H1 (cell line): ENCODE measurements at regions not wholly inside any gene's neighbourhood (a gene's known extent, or its start where the extent isn't known, plus 50 kb on each side); places are given as distances from the start of the nearest gene placed in this dataset.

Experiments used
- CTCF ChIA-PET: fragments of 300-600 bp; sonication (Branson Sonifier 250); formaldehyde crosslinking; loops from one replicate; lab custom pipeline; 2021; ENCODE audit not compliant: partially characterized antibody; lab: Charles Lee
- POLR2A ChIA-PET: fragments of 300-600 bp; sonication (Branson Sonifier 250); formaldehyde crosslinking; loops from one replicate; lab custom pipeline; 2021; ENCODE audit warnings: inconsistent platforms; ENCODE audit not compliant: partially characterized antibody; lab: Charles Lee
- DNase-seq, 2 experiments: peaks; one replicate each; pipeline versions ENCODE4 v3.0.0 to v3.0.0-alpha.2; 2010 to 2022; ENCODE audit warnings: low spot score in 2 of 2, low read depth in 1 of 2, mixed read lengths in 1 of 2
- FAIRE-seq: peaks from 2 replicates; lab custom pipeline; 2011; peaks lifted over from hg19 to GRCh38; lab: Jason Lieb, UNC
- H2AFZ ChIP-seq: 2 replicates; pipeline ENCODE4 v1.8.1; 2012; ENCODE audit warnings: low read length, inconsistent platforms
- H2AK5ac ChIP-seq: 2 replicates; pipeline ENCODE4 v1.6.1; 2013; ENCODE audit warnings: low read depth, low read length
- H2BK120ac ChIP-seq: replicated peaks from 2 replicates; pipeline ENCODE3; 2013; ENCODE audit warnings: low read depth, low read length, inconsistent platforms
- H2BK12ac ChIP-seq: 2 replicates; pipeline ENCODE4 v1.6.1; 2013; ENCODE audit warnings: low read depth, low read length
- H2BK15ac ChIP-seq: 2 replicates; pipeline ENCODE4 v1.6.1; 2013; ENCODE audit warnings: low read length
- H2BK20ac ChIP-seq: 2 replicates; pipeline ENCODE4 v1.6.1; 2013; ENCODE audit warnings: low read length
- H2BK5ac ChIP-seq: 2 replicates; pipeline ENCODE4 v1.6.1; 2013; ENCODE audit warnings: low read depth, low read length
- H3K14ac ChIP-seq: 2 replicates; pipeline ENCODE4 v1.6.1; 2013; ENCODE audit warnings: inconsistent platforms; ENCODE audit not compliant: insufficient read length
- H3K18ac ChIP-seq: 2 replicates; pipeline ENCODE4 v1.6.1; 2013; ENCODE audit warnings: low read length; ENCODE audit errors: extremely low read depth
- H3K23ac ChIP-seq: 2 replicates; pipeline ENCODE4 v1.6.1; 2013; ENCODE audit warnings: inconsistent platforms; ENCODE audit not compliant: insufficient read length
- H3K23me2 ChIP-seq: 2 replicates; pipeline ENCODE4 v1.6.1; 2013; ENCODE audit warnings: low read depth, low read length
- H3K27ac ChIP-seq: 2 replicates; pipeline ENCODE4 v1.6.1; 2011; ENCODE audit warnings: low read depth, low read length, inconsistent platforms
- H3K27me3 ChIP-seq, 4 experiments: replicated peaks in 1 of 4; 1 replicate in 1 of 4; 2 replicates in 3 of 4; pipeline versions ENCODE4 v1.6.1 to v1.8.1; 2011 to 2013; ENCODE audit warnings: low read length in 3 of 4, mild to moderate bottlenecking in 3 of 4, inconsistent platforms in 2 of 4, mixed read lengths in 2 of 4, moderate library complexity in 1 of 4; ENCODE audit not compliant: control insufficient read depth in 3 of 4, insufficient read depth in 3 of 4; ENCODE audit errors: extremely low read depth in 1 of 4
- H3K36me3 ChIP-seq, 4 experiments: 2 replicates each; pipeline versions ENCODE4 v1.6.1 to v1.8.1; 2011 to 2013; ENCODE audit warnings: mild to moderate bottlenecking in 4 of 4, low read length in 3 of 4, moderate library complexity in 2 of 4, control low read depth in 1 of 4, inconsistent platforms in 1 of 4; ENCODE audit not compliant: insufficient read depth in 4 of 4, control insufficient read depth in 2 of 4
- H3K4ac ChIP-seq: replicated peaks from 2 replicates; pipeline ENCODE3; 2013; ENCODE audit warnings: low read length, low read depth, mixed read lengths, inconsistent platforms; ENCODE audit not compliant: insufficient read length
- H3K4me1 ChIP-seq, 4 experiments: replicated peaks in 1 of 4; 1 replicate in 1 of 4; 2 replicates in 3 of 4; pipeline versions ENCODE4 v1.6.1 to v1.8.1; 2011 to 2013; ENCODE audit warnings: low read length in 3 of 4, inconsistent platforms in 2 of 4, mixed read lengths in 1 of 4; ENCODE audit not compliant: insufficient read depth in 4 of 4, control insufficient read depth in 3 of 4
- H3K4me2 ChIP-seq, 2 experiments: 2 replicates each; pipeline versions ENCODE4 v1.6.1 to v1.8.1; 2011 to 2013; ENCODE audit warnings: low read depth in 2 of 2, low read length in 2 of 2, control low read depth in 1 of 2, inconsistent platforms in 1 of 2, mild to moderate bottlenecking in 1 of 2; ENCODE audit not compliant: insufficient read depth in 1 of 2
- H3K4me3 ChIP-seq, 4 experiments: fragments of 200-600, 300-600 bp in 1 of 4; sonication (generic), shearing (Covaris generic), sonication (Bioruptor Twin) in 1 of 4; 2 replicates each; pipeline versions ENCODE4 v1.5.1 to v1.8.1; 2011 to 2016; ENCODE audit warnings: low read length in 4 of 4, low read depth in 3 of 4, control low read depth in 2 of 4, inconsistent platforms in 2 of 4, mild to moderate bottlenecking in 2 of 4, mixed read lengths in 1 of 4, moderate library complexity in 1 of 4; ENCODE audit not compliant: insufficient read depth in 2 of 4; ENCODE audit errors: extremely low read depth in 1 of 4
- H3K56ac ChIP-seq: replicated peaks from 2 replicates; pipeline ENCODE3; 2013; ENCODE audit warnings: low read depth, mild to moderate bottlenecking, mixed read lengths, low read length, inconsistent platforms; ENCODE audit not compliant: insufficient read length
- H3K79me1 ChIP-seq: 2 replicates; pipeline ENCODE4 v1.6.1; 2013; ENCODE audit warnings: low read depth, low read length, control low read depth
- H3K79me2 ChIP-seq, 2 experiments: 2 replicates each; pipeline versions ENCODE4 v1.6.1 to v1.8.1; 2012 to 2013; ENCODE audit warnings: low read length in 2 of 2, mild to moderate bottlenecking in 2 of 2, inconsistent platforms in 1 of 2; ENCODE audit not compliant: insufficient read depth in 2 of 2, control insufficient read depth in 1 of 2
- H3K9ac ChIP-seq, 4 experiments: replicated peaks in 1 of 4; 1 replicate in 1 of 4; 2 replicates in 3 of 4; pipeline versions ENCODE4 v1.6.1 to v1.8.1; 2011 to 2013; ENCODE audit warnings: low read depth in 3 of 4, low read length in 3 of 4, control low read depth in 2 of 4, mild to moderate bottlenecking in 2 of 4, moderate library complexity in 2 of 4, inconsistent platforms in 1 of 4; ENCODE audit errors: extremely low read depth in 1 of 4
- H3K9me3 ChIP-seq, 2 experiments: 2 replicates each; pipeline versions ENCODE4 v1.6.1 to v1.8.1; 2012 to 2013; ENCODE audit warnings: mild to moderate bottlenecking in 2 of 2, moderate library complexity in 2 of 2, control low read depth in 1 of 2, inconsistent platforms in 1 of 2, low read depth in 1 of 2, low read length in 1 of 2, mixed read lengths in 1 of 2; ENCODE audit not compliant: insufficient read depth in 2 of 2
- H4K20me1 ChIP-seq, 2 experiments: replicated peaks in 1 of 2; 2 replicates each; pipeline versions ENCODE3 to v1.8.1; 2011 to 2013; ENCODE audit warnings: inconsistent platforms in 2 of 2, low read length in 2 of 2, mild to moderate bottlenecking in 1 of 2; ENCODE audit not compliant: insufficient read depth in 2 of 2, control insufficient read depth in 1 of 2
- H4K5ac ChIP-seq: 2 replicates; pipeline ENCODE4 v1.6.1; 2013; ENCODE audit warnings: low read length, low read depth, mixed read lengths, inconsistent platforms; ENCODE audit not compliant: insufficient read length
- H4K8ac ChIP-seq: 2 replicates; pipeline ENCODE4 v1.8.0; 2013; ENCODE audit warnings: mild to moderate bottlenecking, moderate library complexity, low read length, inconsistent platforms; ENCODE audit not compliant: insufficient read depth; ENCODE audit errors: extremely low read depth
- H4K91ac ChIP-seq: replicated peaks from 2 replicates; pipeline ENCODE3; 2013; ENCODE audit warnings: low read length, mixed read lengths, inconsistent platforms; ENCODE audit not compliant: insufficient read length
- ASH2L ChIP-seq: fragments of 200-600, 300-600 bp; sonication (generic); IDR thresholded peaks from one replicate; pipeline ENCODE4 v1.7.1; 2017; ENCODE audit warnings: low read length
- CTCF ChIP-seq, 3 experiments: IDR thresholded peaks; 1 replicate in 2 of 3; 2 replicates in 1 of 3; pipeline versions ENCODE4 v1.5.1 to v1.6.1; 2011; ENCODE audit warnings: low read length in 3 of 3, mild to moderate bottlenecking in 3 of 3, inconsistent platforms in 2 of 3, low read depth in 1 of 3, moderate library complexity in 1 of 3; ENCODE audit not compliant: insufficient read depth in 1 of 3; ENCODE audit errors: control extremely low read depth in 1 of 3
- JUN ChIP-seq: IDR thresholded peaks from 2 replicates; pipeline ENCODE4 v1.6.1; 2011; ENCODE audit warnings: low read depth, mild to moderate bottlenecking, improper control_type of control experiment, low read length
- JUND ChIP-seq: IDR thresholded peaks from 2 replicates; pipeline ENCODE4 v1.6.1; 2011; ENCODE audit warnings: mild to moderate bottlenecking, improper control_type of control experiment, low read length
- NANOG ChIP-seq: IDR thresholded peaks from 2 replicates; pipeline ENCODE4 v1.6.1; 2011; ENCODE audit warnings: low read length, low read depth, mild to moderate bottlenecking, inconsistent platforms; ENCODE audit not compliant: insufficient read depth, poor library complexity, severe bottlenecking
- POLR2A ChIP-seq, 2 experiments: IDR thresholded peaks; 1 replicate in 1 of 2; 2 replicates in 1 of 2; pipeline ENCODE4 v1.6.1; 2011; ENCODE audit warnings: low read depth in 2 of 2, low read length in 2 of 2, mild to moderate bottlenecking in 2 of 2; ENCODE audit errors: control extremely low read depth in 1 of 2
- RAD21 ChIP-seq, 2 experiments: IDR thresholded peaks in 1 of 2; conservative IDR thresholded peaks in 1 of 2; 2 replicates each; pipeline ENCODE4 v1.6.1; 2011; ENCODE audit warnings: low read depth in 2 of 2, low read length in 2 of 2, improper control_type of control experiment in 1 of 2, inconsistent platforms in 1 of 2, mild to moderate bottlenecking in 1 of 2, moderate library complexity in 1 of 2
- SIN3A ChIP-seq, 2 experiments: IDR thresholded peaks in 1 of 2; conservative IDR thresholded peaks in 1 of 2; 2 replicates each; pipeline ENCODE4 v1.6.1; 2011 to 2012; ENCODE audit warnings: low read length in 2 of 2, improper control_type of control experiment in 1 of 2, low read depth in 1 of 2, mild to moderate bottlenecking in 1 of 2
- TEAD4 ChIP-seq: IDR thresholded peaks from 2 replicates; pipeline ENCODE4 v1.6.1; 2012; ENCODE audit warnings: low read depth, low read length, inconsistent platforms, mixed read lengths
- YY1 ChIP-seq: IDR thresholded peaks from 2 replicates; pipeline ENCODE4 v1.6.1; 2011; ENCODE audit warnings: low read depth, mild to moderate bottlenecking, low read length
- ZNF274 ChIP-seq: IDR thresholded peaks from 2 replicates; pipeline ENCODE4 v1.7.0; 2012; ENCODE audit warnings: low read length, borderline replicate concordance; ENCODE audit errors: extremely low read depth
- WGBS, 2 experiments: shearing (Covaris generic) in 1 of 2; methylation state at CpG; one replicate each; pipeline versions ENCODE4 v1.1.6 to v1.1.7; 2013 to 2015; ENCODE audit warnings: low lambda C conversion rate in 2 of 2, mixed read lengths in 2 of 2, inconsistent platforms in 1 of 2, low coverage in 1 of 2, missing lambda C conversion rate in 1 of 2; ENCODE audit not compliant: insufficient replicate concordance in 2 of 2, insufficient coverage in 1 of 2, insufficient read length in 1 of 2; ENCODE audit errors: extremely low coverage in 1 of 2, missing lambda C conversion rate in 1 of 2; 5-methylcytosine and 5-hydroxymethylcytosine counted together
- TF ChIP-seq, protein P1 (sequence below): IDR thresholded peaks from 2 replicates; pipeline ENCODE4 v1.6.1; 2011; ENCODE audit warnings: low read depth, mild to moderate bottlenecking, low read length; ENCODE audit not compliant: insufficient read depth

GRCh38 chr3:106759731-106760130 is 617.5 kb upstream of the CCDC54 start:
- Histone ChIP-seq H3K27me3 (no peaks in the 10 kb centered on the region), H2AK5ac (no peak overlapping the region), H3K79me1 (no peaks in the 10 kb centered on the region), H2BK20ac (no peak overlapping the region), H3K4me2 (no peak overlapping the region), H3K27ac (no peak overlapping the region), H3K9me3 (peaks cover 0 to 10% of the 10 kb centered on the region in 2 experiments; a peak in 2 of 4 replicates), H4K20me1 (no peaks in the 10 kb centered on the region), H2BK5ac (no peak overlapping the region), H3K14ac (no peak overlapping the region), H3K4me3 (no peak overlapping the region), H3K18ac (no peak overlapping the region), H3K4ac (no peak overlapping the region), H3K56ac (no peak overlapping the region), H3K36me3 (no peaks in the 10 kb centered on the region), H2BK12ac (no peak overlapping the region), H3K23me2 (no peaks in the 10 kb centered on the region), H3K4me1 (no peaks in the 10 kb centered on the region), H3K79me2 (no peaks in the 10 kb centered on the region), H4K8ac (no peak overlapping the region), H3K9ac (no peak overlapping the region), H4K91ac (no peak overlapping the region), H2AFZ (no peak overlapping the region), H2BK120ac (no peak overlapping the region), H3K23ac (no peak overlapping the region), H2BK15ac (no peak overlapping the region), H4K5ac (no peak overlapping the region)
- 82% methylated on average over 1 of the region's 1 CpG; no CpG with 5 or more reads in 1 of the 2 experiments for WGBS, 2 experiments
- DNase-seq = no peak
- CTCF ChIA-PET = no interaction called here
- no peak for FAIRE-seq
- POLR2A ChIA-PET = no interaction called here
- TF ChIP-seq ASH2L = no peak
- TF ChIP-seq, protein P1, sequence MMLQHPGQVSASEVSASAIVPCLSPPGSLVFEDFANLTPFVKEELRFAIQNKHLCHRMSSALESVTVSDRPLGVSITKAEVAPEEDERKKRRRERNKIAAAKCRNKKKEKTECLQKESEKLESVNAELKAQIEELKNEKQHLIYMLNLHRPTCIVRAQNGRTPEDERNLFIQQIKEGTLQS = no peak
- no peak for TF ChIP-seq SIN3A (conservative IDR thresholded peaks at IDR 0.05 in 1 of 2, IDR thresholded peaks at IDR 0.05 in 1 of 2; ENCODE audit: low read depth in 1 of 2, low read length in 2 of 2)
- no peak for TF ChIP-seq RAD21 (IDR thresholded peaks at IDR 0.05 in 1 of 2, conservative IDR thresholded peaks at IDR 0.05 in 1 of 2; ENCODE audit: low read depth in 2 of 2, low read length in 2 of 2)
- TF ChIP-seq JUN = no peak
- no peak for TF ChIP-seq TEAD4
- TF ChIP-seq POLR2A (IDR thresholded peaks at IDR 0.05; ENCODE audit: control extremely low read depth in 1 of 2, low read depth in 2 of 2, low read length in 2 of 2) = no peak
- TF ChIP-seq ZNF274 = no peak
- no peak for TF ChIP-seq CTCF (IDR thresholded peaks at IDR 0.05; ENCODE audit: control extremely low read depth in 1 of 3, insufficient read depth in 1 of 3, low read depth in 1 of 3, low read length in 3 of 3)
- TF ChIP-seq JUND = no peak
- no peak for TF ChIP-seq NANOG
- TF ChIP-seq YY1 = no peak
